ENCODE measurements at regions not wholly inside any gene's neighbourhood (a gene's known extent, or its start where the extent isn't known, plus 50 kb on each side); places are given as distances from the start of the nearest gene placed in this dataset.

DNA sequence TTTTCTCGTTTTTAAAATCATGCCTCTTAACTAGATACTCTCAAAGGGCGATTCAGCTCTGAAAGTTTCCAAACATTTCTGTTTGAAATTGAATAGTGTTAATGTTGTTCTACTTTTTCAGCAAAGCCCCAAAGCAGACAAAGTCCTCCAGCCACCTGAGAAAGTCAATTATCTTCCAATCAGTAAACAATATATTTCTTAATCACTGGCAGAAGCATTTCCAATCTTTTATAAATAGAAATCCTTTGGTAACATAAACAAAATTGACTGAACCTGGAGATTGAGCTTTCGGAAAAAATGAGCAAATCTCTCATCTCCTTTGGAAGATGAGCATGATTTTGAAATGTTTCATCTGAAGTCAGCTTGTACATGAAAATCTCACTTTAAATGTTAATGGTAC is 84.4 kb upstream of the FIBIN start:
- no peak for FAIRE-seq
- no peak for DNase-seq (ENCODE audit: insufficient read length, low spot score)
- no peak for TF ChIP-seq CTCF (IDR thresholded peaks at IDR 0.05; ENCODE audit: insufficient read depth, missing control alignments)

DNA sequence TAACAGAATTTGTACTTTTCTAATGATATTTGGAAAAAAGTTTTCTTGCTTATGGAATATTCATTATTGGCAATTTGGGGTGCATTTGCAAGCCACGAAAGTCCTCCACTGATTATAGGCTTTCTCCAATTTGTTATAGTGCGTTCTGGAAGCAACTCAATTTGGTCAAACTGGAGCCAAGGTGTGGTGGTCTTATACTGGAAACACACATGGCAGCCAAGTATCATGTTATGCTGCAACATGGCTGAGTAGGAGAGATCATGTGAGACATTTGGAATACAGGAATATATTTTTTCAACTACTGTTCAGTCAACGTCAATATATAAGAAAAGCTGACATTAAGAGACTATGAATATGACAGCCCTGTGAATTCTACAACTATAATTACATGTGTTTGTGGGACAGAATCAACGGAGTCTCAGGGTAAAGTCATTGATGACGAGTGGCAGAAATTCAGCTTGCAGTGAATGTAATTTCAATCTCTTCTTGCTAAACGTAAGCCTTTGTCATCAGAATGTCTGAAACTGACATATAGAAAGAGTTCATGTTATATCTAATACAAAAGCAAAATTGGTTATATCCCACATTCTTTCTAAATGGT is 83.8 kb upstream of the FIBIN start:
- no peak for FAIRE-seq
- DNase-seq (ENCODE audit: insufficient read length, low spot score): no peak
- no peak for TF ChIP-seq CTCF (IDR thresholded peaks at IDR 0.05; ENCODE audit: insufficient read depth, missing control alignments)

GRCh38 chr11:26914968-26915367 is 78.9 kb upstream of the FIBIN start:
- DNase-seq (ENCODE audit: insufficient read length, low spot score) (no peak), FAIRE-seq (no peak)

GRCh38 chr11:26916805-26917204 is 77.1 kb upstream of the FIBIN start:
- DNase-seq (ENCODE audit: insufficient read length, low spot score) (no peak), FAIRE-seq (no peak)
- TF ChIP-seq CTCF (IDR thresholded peaks at IDR 0.05; ENCODE audit: insufficient read depth, missing control alignments): no peak

More at GRCh38 chr11:26914968-26915367, 78.9 kb upstream of the FIBIN start:
- no peak for TF ChIP-seq CTCF (IDR thresholded peaks at IDR 0.05; ENCODE audit: insufficient read depth, missing control alignments)

DNA sequence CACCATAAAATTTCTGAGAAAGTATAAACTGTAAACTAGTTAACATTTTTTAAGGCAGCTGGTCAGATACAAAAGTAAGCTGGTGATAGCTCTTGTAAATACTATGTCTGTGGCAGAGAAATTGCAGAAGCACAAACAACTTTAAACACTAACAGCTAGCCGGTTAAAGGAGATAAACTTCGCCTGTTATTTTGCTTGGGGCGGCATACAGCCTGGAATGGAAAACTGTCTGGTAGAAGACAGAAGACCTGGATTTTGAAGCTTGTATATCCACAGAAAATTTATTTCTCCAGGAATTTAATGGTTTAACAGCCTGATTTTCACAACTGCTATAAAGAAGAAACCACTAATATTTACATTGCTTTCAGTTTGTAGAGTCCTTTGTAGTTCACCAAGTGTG is 65.3 kb upstream of the FIBIN start:
- TF ChIP-seq CTCF (IDR thresholded peaks at IDR 0.05; ENCODE audit: insufficient read depth, missing control alignments): no peak
- no peak for DNase-seq (ENCODE audit: insufficient read length, low spot score)
- no peak for FAIRE-seq

DNA sequence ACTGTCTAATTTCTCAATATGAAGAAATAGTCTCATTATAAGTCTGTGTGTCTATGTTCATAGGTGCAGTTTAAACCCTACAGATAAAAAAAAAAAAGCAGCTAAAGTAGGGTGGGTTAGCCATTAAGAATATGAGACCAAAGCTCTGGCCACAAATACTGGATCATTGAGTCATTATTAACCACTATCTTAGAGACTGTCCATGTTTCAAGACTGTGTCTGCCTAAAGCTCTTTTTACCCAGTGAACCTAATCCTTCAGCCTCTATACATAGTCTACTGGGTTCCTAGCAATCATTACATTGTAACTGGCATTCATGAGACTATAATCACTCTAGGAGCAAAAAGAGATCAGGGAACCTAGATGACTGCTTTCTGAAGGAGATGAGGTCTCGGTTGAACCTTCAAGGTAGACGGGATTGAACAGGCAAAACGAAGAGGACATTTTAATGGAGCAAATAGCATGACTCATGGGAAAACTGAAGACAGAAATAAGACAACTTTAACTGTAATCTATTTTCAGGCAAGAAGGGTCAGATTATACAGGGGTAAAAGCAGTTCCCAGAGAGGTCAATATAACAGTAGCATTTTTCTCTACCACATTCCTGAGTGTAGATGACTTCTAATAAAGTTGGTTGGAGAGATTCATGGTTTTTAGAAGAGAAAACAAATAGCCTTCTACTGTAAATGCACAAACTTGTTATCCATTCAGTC is 64.0 kb upstream of the FIBIN start:
- FAIRE-seq: no peak
- TF ChIP-seq CTCF (IDR thresholded peaks at IDR 0.05; ENCODE audit: insufficient read depth, missing control alignments): no peak
- no peak for DNase-seq (ENCODE audit: insufficient read length, low spot score)
